ENCODE measurements at regions not wholly inside any gene's neighbourhood (a gene's known extent, or its start where the extent isn't known, plus 50 kb on each side); places are given as distances from the start of the nearest gene placed in this dataset.
"Not testable (repeated sequence)": the region's sequence is repeated elsewhere in the genome, so short reads cannot be mapped to it uniquely, and the experiment has no call there.

- no peak for TF ChIP-seq CTCF (IDR thresholded peaks at IDR 0.05)
- ChIA-PET CTCF (no interaction called here), POLR2A (no interaction called here)
- H3K36me3 Mint-ChIP-seq (ENCODE audit: low read depth) = no peaks in the 10 kb centered on the region
- ATAC-seq (ENCODE audit: low read depth) = no peak
- no peak for DNase-seq
- no peak overlapping the region for H3K4me3 Mint-ChIP-seq
- no peaks in the 10 kb centered on the region for H3K27me3 Mint-ChIP-seq
- no peaks in the 10 kb centered on the region for H3K9me3 Mint-ChIP-seq
- H3K4me1 Mint-ChIP-seq = peaks cover 12% of the 10 kb centered on the region
- H3K27ac Mint-ChIP-seq = no peak overlapping the region
- intact Hi-C loops (cut with micrococcal nuclease) = no loop called here
These were observed 177.2 kb downstream of the VSIG4 start for GRCh38 chrX:65862638-65863037.

GRCh38 chrX:65859299-65859698 lies 180.6 kb downstream of the VSIG4 start:
- POLR2A ChIA-PET = no interaction called here
- TF ChIP-seq CTCF (IDR thresholded peaks at IDR 0.05) = no peak
- Mint-ChIP-seq H3K4me1 (no peaks in the 10 kb centered on the region), H3K4me3 (no peak overlapping the region), H3K36me3 (ENCODE audit: low read depth) (no peaks in the 10 kb centered on the region), H3K27me3 (no peaks in the 10 kb centered on the region), H3K9me3 (peaks cover 9% of the 10 kb centered on the region), H3K27ac (no peak overlapping the region)
- DNase-seq = no peak
- CTCF ChIA-PET = no interaction called here
- intact Hi-C loops (cut with micrococcal nuclease) = no loop called here
- no peak for ATAC-seq (ENCODE audit: low read depth)

GRCh38 chrX:65854437-65854836 lies 185.4 kb downstream of the VSIG4 start:
- H3K4me1 Mint-ChIP-seq; ATAC-seq (ENCODE audit: low read depth); CTCF ChIA-PET; DNase-seq; H3K27ac Mint-ChIP-seq; intact Hi-C loops (cut with micrococcal nuclease); H3K27me3 Mint-ChIP-seq; POLR2A ChIA-PET; H3K36me3 Mint-ChIP-seq (ENCODE audit: low read depth); H3K4me3 Mint-ChIP-seq: not testable (repeated sequence)
- peaks cover 12% of the 10 kb centered on the region for H3K9me3 Mint-ChIP-seq

GRCh38 chrX:65851306-65851705 lies 183.9 kb downstream of the MSN start:
- POLR2A ChIA-PET; ATAC-seq (ENCODE audit: low read depth); H3K4me1 Mint-ChIP-seq; intact Hi-C loops (cut with micrococcal nuclease); H3K36me3 Mint-ChIP-seq (ENCODE audit: low read depth); H3K27me3 Mint-ChIP-seq; DNase-seq; H3K4me3 Mint-ChIP-seq; H3K27ac Mint-ChIP-seq; CTCF ChIA-PET: not testable (repeated sequence)
- H3K9me3 Mint-ChIP-seq = peaks cover 12% of the 10 kb centered on the region

- CTCF ChIA-PET, H3K27ac Mint-ChIP-seq: not testable (repeated sequence)
These were observed 183.4 kb downstream of the MSN start for GRCh38 chrX:65850821-65851220.

GRCh38 chrX:65846974-65847373 lies 179.5 kb downstream of the MSN start:
- Mint-ChIP-seq H3K4me3 (no peak overlapping the region), H3K27me3 (no peaks in the 10 kb centered on the region), H3K4me1 (no peaks in the 10 kb centered on the region), H3K9me3 (no peaks in the 10 kb centered on the region), H3K27ac (no peak overlapping the region), H3K36me3 (ENCODE audit: low read depth) (no peaks in the 10 kb centered on the region)
- POLR2A ChIA-PET = no interaction called here
- CTCF ChIA-PET = no interaction called here
- intact Hi-C loops (cut with micrococcal nuclease) = no loop called here
- TF ChIP-seq CTCF (IDR thresholded peaks at IDR 0.05) = no peak
- DNase-seq (no peak), ATAC-seq (ENCODE audit: low read depth) (no peak)

More at GRCh38 chrX:65850821-65851220, 183.4 kb downstream of the MSN start:
- H3K36me3 Mint-ChIP-seq (ENCODE audit: low read depth); DNase-seq; H3K4me3 Mint-ChIP-seq; H3K4me1 Mint-ChIP-seq; ATAC-seq (ENCODE audit: low read depth); H3K27me3 Mint-ChIP-seq; POLR2A ChIA-PET; intact Hi-C loops (cut with micrococcal nuclease): not testable (repeated sequence)
- peaks cover 12% of the 10 kb centered on the region for H3K9me3 Mint-ChIP-seq

- ATAC-seq (ENCODE audit: low read depth) (no peak), DNase-seq (no peak)
- no peaks in the 10 kb centered on the region for H3K4me1 Mint-ChIP-seq
- intact Hi-C loops (cut with micrococcal nuclease) = no loop called here
- POLR2A ChIA-PET = no interaction called here
- no peaks in the 10 kb centered on the region for H3K36me3 Mint-ChIP-seq (ENCODE audit: low read depth)
- H3K9me3 Mint-ChIP-seq = no peaks in the 10 kb centered on the region
- CTCF ChIA-PET = no interaction called here
- no peak overlapping the region for H3K4me3 Mint-ChIP-seq
- no peak for TF ChIP-seq CTCF (IDR thresholded peaks at IDR 0.05)
- H3K27me3 Mint-ChIP-seq = no peaks in the 10 kb centered on the region
- H3K27ac Mint-ChIP-seq = no peak overlapping the region
These were observed 173.8 kb downstream of the MSN start for GRCh38 chrX:65841263-65841662.

All from activated B cell treated with CpG ODN at 0.5 μM for 24 hours (primary cell).